ENCODE measurements at regions not wholly inside any gene's neighbourhood (a gene's known extent, or its start where the extent isn't known, plus 50 kb on each side); places are given as distances from the start of the nearest gene placed in this dataset.

GRCh38 chr6:4606821-4607704 is 169.1 kb upstream of the CDYL start:
- TF ChIP-seq CTCF (IDR thresholded peaks at IDR 0.05; ENCODE audit: extremely low read depth in 1 of 2, insufficient read depth in 1 of 2, low read depth in 1 of 2, low read length in 2 of 2): no peak
- no peak for TF ChIP-seq EZH2 (IDR thresholded peaks at IDR 0.05; ENCODE audit: borderline replicate concordance, low read depth, low read length, severe bottlenecking)
